RWPE1 (cell line): ENCODE measurements at regions not wholly inside any gene's neighbourhood (a gene's known extent, or its start where the extent isn't known, plus 50 kb on each side); places are given as distances from the start of the nearest gene placed in this dataset.
"Not testable (repeated sequence)": the region's sequence is repeated elsewhere in the genome, so short reads cannot be mapped to it uniquely, and the experiment has no call there.

Experiments
- CTCF ChIA-PET: fragments of 350-600 bp; sonication (Branson Sonifier 250); formaldehyde crosslinking; extraction: SDS; loops from one replicate; lab custom pipeline; 2021; lab: Yijun Ruan, JAX
- POLR2A ChIA-PET: fragments of 400-600 bp; formaldehyde crosslinking; extraction: SDS; loops from one replicate; lab custom pipeline; 2020; ENCODE audit warnings: antibody characterized with exemption; ENCODE audit not compliant: low non-redundant PET; lab: Yijun Ruan, JAX
- DNase-seq: peaks from one replicate; pipeline ENCODE4 v3.0.0; 2012; ENCODE audit warnings: low spot score
- H3K27ac ChIP-seq: fragments of 450-650 bp; 2 replicates; pipeline ENCODE4 v1.5.1; 2017
- TF ChIP-seq, protein P1 (sequence below): fragments of 450-650 bp; conservative IDR thresholded peaks from 2 replicates; pipeline ENCODE4 v1.5.1; 2017; ENCODE audit warnings: low read depth, mild to moderate bottlenecking

DNA sequence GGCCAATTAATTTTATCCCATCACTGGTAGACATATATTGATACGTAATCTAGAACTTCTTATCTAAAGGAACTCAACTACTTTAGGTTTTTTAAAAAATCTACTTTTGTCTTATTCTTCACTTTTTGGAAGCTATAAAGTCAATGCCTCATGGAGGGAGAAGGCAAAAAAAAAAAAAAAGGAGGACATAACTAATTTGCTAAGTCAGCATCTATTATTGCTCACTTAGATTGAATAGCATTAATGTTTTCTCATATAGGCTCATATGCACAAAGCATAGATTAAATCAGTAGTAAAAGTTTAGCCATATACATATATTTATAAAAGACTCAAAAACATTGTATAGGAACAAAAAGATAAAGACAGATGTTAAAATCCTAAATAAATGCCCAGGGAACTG lies 179.3 kb upstream of the DGKB start:
- CTCF ChIA-PET, result no interaction called here
- TF ChIP-seq, protein P1, sequence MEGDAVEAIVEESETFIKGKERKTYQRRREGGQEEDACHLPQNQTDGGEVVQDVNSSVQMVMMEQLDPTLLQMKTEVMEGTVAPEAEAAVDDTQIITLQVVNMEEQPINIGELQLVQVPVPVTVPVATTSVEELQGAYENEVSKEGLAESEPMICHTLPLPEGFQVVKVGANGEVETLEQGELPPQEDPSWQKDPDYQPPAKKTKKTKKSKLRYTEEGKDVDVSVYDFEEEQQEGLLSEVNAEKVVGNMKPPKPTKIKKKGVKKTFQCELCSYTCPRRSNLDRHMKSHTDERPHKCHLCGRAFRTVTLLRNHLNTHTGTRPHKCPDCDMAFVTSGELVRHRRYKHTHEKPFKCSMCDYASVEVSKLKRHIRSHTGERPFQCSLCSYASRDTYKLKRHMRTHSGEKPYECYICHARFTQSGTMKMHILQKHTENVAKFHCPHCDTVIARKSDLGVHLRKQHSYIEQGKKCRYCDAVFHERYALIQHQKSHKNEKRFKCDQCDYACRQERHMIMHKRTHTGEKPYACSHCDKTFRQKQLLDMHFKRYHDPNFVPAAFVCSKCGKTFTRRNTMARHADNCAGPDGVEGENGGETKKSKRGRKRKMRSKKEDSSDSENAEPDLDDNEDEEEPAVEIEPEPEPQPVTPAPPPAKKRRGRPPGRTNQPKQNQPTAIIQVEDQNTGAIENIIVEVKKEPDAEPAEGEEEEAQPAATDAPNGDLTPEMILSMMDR, result no peak
- no peak for DNase-seq
- POLR2A ChIA-PET, result no interaction called here
- no peak overlapping the region for H3K27ac ChIP-seq

GRCh38 chr7:15073301-15073700 lies 170.8 kb upstream of the DGKB start:
- ChIA-PET POLR2A (no interaction called here), CTCF (interaction anchor here (0.6 kb wide), 1 partner anchor 22 kb away, joined by 5 read pairs; no protein-coding TSS in a partner anchor)
- H3K27ac ChIP-seq, result no peak overlapping the region
- no peak for DNase-seq
- TF ChIP-seq, protein P1, result no peak

DNA sequence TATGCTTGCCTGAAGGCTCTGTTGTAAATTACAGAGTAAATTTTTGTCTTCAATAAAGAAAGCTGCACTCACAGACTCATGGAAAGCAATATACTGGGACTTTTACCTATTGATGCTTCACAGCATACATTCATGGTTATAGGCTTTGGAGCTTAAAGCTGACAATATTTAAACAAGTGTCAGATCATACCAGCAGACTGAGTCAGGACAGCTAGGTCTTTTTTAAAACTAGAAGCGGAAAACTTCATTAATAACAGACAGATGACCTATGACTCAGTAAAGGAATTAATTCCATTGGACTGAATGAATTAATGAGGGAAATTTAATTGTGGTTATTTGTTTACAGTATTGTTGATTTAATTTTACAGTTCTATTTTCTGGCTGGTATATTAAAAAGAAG lies 165.8 kb upstream of the DGKB start:
- no peak overlapping the region for H3K27ac ChIP-seq
- DNase-seq, result no peak
- ChIA-PET POLR2A (no interaction called here), CTCF (interaction anchor here (0.6 kb wide), 1 partner anchor 39 kb away, joined by 3 read pairs; no protein-coding TSS in a partner anchor)
- TF ChIP-seq, protein P1, result no peak

DNA sequence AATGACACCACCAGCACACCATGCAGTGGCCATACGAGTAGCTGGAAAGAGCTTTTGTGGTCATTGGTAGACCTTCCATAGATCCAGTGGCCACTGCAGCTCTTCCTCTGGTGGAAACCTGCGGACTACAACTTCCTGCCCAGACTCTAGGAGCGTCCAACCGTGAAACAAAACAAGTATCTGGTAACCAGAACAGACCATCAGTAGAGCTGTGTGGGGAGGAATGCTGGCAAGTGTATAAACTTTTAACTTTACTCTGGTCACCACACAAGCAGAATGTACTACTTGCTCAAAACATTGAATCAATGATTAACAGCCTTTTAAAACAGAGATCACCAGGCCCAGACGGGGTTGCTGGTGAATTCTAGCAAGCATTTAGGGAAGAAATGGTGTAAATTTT lies 154.7 kb upstream of the DGKB start:
- DNase-seq, result no peak
- ChIA-PET POLR2A (no interaction called here), CTCF (interaction anchor here (0.6 to 0.7 kb wide), 2 partner anchors 44 to 261 kb away, joined by 3 to 6 read pairs; no protein-coding TSS in a partner anchor)
- TF ChIP-seq, protein P1, result no peak
- no peak overlapping the region for H3K27ac ChIP-seq

DNA sequence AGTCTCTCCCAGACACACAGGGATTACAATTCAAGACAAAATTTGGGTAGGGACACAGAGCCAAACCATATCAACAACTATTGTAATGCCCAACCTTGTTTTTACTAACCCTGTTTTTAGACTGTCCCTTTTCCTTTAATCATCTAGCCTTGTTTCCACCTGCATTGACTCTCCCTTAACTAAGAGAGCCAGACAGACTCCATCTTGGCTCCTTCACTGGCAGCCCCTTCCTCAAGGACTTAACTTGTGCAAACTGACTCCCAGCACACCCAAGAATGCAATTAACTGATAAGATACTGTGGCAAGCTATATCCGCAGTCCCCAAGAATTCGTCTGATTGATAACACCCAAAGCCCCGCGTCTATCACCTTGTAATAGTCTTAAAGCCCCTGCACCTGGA lies 151.8 kb upstream of the DGKB start:
- DNase-seq, POLR2A ChIA-PET, H3K27ac ChIP-seq, CTCF ChIA-PET: not testable (repeated sequence)

DNA sequence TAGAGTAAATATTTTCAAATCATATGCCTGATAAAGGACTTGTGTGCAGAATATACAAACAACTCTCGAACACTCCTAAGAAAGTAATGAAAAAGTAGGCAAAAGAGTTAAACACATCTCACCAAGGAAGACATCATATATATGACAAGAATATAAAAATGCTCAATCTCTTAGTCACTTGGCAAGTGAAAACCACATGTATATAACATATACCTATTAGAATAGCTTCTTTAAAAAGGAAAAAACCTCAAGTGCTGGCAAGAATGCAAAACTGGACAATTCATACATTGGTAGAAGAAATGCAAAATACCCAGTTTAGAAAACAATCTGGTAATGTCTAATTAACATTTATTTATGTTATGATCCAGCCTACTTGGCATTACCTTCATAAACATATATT lies 146.6 kb upstream of the DGKB start:
- POLR2A ChIA-PET, result no interaction called here
- CTCF ChIA-PET, result no interaction called here
- H3K27ac ChIP-seq, result no peak overlapping the region
- no peak for DNase-seq
- TF ChIP-seq, protein P1, result no peak

DNA sequence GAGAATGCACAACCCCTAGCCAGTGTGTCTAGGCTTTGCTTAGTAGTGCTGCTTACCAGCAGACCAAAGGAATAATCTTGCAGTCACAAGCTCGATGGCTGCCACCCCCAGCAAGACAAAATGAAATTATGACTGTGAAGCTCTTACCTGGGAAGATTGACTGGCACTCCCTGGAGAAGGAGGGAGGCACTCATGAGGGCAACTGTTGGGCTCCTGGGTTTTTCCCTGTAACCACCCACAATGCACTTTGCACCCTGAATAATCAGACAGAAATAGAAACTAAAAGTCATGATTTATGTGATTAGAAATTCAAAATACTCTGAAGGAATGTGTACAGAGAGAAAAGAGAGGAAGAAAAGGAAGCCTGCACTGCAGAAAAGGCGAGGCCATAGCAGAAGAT lies 144.3 kb upstream of the DGKB start:
- H3K27ac ChIP-seq, result no peak overlapping the region
- DNase-seq, result no peak
- TF ChIP-seq, protein P1, result no peak
- CTCF ChIA-PET, result no interaction called here
- POLR2A ChIA-PET, result no interaction called here
